ENCODE measurements at regions not wholly inside any gene's neighbourhood (a gene's known extent, or its start where the extent isn't known, plus 50 kb on each side); places are given as distances from the start of the nearest gene placed in this dataset.
"Not testable (repeated sequence)": the region's sequence is repeated elsewhere in the genome, so short reads cannot be mapped to it uniquely, and the experiment has no call there.

DNA sequence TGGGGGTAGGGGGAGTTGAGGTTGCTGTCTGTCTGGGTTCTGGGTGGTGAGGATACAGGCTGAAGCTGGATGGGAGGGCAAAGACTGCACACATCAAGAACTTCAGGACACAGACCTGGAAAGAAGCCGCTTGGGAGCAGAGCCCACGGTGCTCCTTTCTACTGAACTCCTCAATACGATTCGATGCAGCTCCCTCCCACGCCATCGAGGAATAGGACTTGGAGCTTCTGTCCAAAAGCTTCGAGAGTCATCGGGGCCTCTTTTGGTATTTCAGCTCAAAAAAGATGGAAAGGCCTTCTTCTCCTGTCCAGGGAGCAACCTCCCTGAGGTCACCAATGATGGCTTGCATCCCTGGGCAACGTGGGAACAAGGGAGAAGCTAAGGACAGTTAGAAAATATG lies 407.1 kb upstream of the MGMT start:
- DNase-seq (ENCODE audit: low read depth in 2 of 2), result no peak

- no peak for DNase-seq (ENCODE audit: low read depth in 2 of 2)
These were observed 403.8 kb upstream of the MGMT start for GRCh38 chr10:129063212-129063611.

DNA sequence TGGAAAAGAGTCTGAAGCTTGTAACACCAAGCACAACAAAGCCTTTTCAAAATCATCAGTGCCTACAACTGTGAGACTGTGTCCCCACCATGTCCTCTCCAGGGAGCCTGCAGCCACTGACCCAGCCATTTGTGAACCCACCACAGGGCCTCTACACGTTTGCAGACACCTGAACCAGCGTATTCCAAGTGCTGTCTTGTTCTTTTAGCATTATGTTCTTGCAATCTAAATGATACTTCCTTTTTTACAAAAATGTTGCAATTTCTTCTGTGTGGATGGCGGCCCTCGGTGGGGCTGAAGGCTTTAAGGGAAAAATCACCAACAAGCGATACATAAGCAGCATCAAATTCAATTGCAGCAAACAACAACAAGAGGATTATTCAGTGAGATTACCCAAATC lies 403.2 kb upstream of the MGMT start:
- no peak for DNase-seq (ENCODE audit: low read depth in 2 of 2)

GRCh38 chr10:129066529-129066928 lies 400.5 kb upstream of the MGMT start:
- not testable (repeated sequence) for DNase-seq (ENCODE audit: low read depth in 2 of 2)

DNA sequence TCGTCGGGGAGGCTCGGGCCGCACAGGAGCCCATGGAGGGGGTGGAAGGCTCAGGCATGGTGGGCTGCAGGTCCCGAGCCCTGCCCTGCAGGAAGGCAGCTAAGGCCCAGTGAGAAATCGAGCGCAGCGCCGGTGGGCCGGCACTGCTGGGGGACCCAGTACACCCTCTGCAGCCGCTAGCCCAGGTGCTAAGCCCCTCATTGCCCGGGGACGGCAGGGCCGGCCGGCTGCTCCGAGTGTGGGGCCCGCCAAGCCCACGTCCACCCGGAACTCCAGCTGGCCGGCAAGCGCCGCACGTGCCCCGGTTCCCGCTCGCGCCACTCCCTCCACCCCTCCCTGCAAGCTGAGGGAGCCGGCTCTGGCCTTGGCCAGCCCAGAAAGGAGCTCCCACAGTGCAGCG lies 395.6 kb upstream of the MGMT start:
- not testable (repeated sequence) for DNase-seq (ENCODE audit: low read depth in 2 of 2)

GRCh38 chr10:129074939-129075338 lies 392.1 kb upstream of the MGMT start:
- no peak for DNase-seq (ENCODE audit: low read depth in 2 of 2)

DNA sequence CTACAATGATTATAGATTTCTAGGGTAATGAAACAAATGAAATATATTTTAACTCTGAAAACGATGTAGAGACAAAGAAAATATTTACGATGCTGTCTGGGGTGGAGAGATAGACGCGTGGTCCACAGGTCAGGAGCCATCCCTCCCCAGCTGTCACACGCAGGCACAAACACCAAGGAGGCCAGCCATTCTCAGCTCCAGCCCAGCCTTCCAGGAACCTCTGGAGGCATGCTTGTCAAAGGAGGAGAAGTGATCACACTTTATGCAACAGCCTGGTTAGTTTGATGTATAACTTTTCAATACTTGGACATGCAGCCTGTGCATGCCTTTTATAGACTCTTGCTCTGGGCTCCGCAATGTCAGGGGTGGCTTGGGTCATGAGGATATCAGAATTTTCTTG lies 391.5 kb upstream of the MGMT start:
- DNase-seq (ENCODE audit: low read depth in 2 of 2), result no peak

GRCh38 chr10:129075927-129076326 lies 391.1 kb upstream of the MGMT start:
- no peak for DNase-seq (ENCODE audit: low read depth in 2 of 2)

DNA sequence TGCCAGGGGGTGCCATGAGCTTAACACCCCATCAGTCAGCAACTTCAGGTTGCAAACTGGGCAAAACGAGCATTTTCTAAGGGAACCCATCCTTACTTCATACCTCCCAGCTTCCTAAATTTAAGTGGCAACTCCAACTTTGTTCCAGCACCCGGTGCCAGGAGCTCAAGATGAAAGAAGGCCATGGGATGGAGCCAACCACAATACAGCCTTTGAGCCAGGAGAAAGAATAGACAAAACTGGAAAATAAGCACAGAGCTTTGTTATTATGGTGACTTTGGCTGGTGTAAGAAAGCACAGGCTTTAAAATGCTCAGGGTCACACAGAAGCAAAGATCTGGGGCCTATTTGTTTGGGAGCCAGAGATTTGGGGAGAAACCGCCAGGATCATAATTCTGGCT lies 388.7 kb upstream of the MGMT start:
- no peak for DNase-seq (ENCODE audit: low read depth in 2 of 2)

GRCh38 chr10:129078746-129079145 lies 388.3 kb upstream of the MGMT start:
- no peak for DNase-seq (ENCODE audit: low read depth in 2 of 2)

- no peak for DNase-seq (ENCODE audit: low read depth in 2 of 2)
These were observed 387.3 kb upstream of the MGMT start for GRCh38 chr10:129079705-129080104.

DNA sequence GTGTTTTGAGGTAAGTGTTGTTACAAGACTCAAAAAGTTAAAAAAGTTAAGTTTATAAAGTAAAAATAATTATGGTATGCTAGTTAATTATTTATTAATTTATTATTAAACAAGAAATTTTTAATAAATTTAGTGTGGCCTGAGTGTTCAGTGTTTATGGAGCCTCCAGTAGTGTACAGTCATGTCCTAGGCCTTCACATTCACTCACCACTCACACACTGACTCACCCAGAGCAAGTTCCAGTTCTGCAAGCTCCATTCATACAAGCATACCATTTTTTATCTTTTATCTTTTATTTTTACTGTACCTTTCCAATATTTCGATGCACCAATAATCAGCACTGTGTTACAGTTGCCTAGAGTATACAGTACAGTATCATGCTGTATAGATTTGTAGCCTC lies 381.2 kb upstream of the MGMT start:
- DNase-seq (ENCODE audit: low read depth in 2 of 2), result no peak

GRCh38 chr10:129089341-129089740 lies 377.7 kb upstream of the MGMT start:
- no peak for DNase-seq (ENCODE audit: low read depth in 2 of 2)

DNA sequence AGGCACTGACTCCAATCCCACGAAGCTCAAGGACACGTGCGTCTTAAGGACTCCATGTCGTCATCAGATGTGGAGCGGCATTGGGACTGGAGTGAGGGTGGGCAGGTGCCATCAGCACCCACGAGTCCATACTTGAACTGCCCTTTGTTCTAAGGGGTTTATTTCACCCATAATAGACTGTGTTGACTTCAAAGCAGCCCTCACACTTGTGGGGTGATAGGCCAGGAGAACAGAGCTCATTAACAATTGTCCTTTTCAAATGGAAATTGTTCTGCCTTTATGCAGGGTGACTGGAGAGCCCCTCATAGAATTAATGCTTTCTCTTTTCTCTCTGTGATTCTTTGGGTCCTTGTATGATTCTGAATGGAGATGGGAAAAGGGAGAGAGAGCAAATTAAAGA lies 376.9 kb upstream of the MGMT start:
- DNase-seq (ENCODE audit: low read depth in 2 of 2), result no peak

- DNase-seq (ENCODE audit: low read depth in 2 of 2), result no peak
These were observed 376.2 kb upstream of the MGMT start for GRCh38 chr10:129090618-129091366.

GRCh38 chr10:129093641-129094040 lies 373.4 kb upstream of the MGMT start:
- DNase-seq (ENCODE audit: low read depth in 2 of 2), result no peak

DNA sequence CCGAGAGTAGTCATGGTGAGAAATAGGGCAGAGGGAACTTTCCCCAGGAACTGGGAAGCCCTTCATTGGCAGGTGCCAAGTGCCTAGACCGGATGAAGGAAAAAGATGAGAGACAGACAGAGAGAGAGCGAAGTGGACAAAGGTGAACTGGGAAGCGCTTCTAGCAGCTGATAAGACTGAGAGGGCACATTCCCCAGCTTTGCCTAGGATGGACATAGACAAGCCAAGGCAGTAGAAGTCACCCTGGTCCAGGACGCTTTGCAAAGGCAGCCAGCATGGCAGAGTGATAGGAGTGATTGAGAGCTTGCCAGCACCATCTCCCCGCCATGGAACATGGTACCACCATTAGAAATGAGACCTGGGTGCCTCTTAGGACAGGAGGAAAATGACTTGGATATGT lies 372.8 kb upstream of the MGMT start:
- DNase-seq (ENCODE audit: low read depth in 2 of 2), result no peak

DNA sequence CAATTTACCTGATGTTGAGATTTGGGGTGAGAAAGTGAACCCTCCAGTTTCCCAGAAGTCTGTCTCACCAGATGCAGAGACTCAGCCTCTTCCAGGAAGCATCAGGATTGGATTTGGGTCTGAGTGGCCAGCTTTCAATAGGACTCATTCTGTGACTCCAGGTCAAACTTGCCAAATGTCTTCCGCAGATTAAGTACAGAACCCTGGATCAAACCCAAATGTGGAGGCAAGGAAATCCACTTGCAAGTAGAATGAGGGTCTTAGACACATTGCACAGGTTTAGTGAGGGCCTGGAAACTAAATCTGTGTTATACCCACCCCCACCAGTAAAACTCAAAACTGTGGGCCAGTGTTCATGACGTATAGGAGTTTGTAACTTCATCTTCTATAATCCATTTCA lies 372.2 kb upstream of the MGMT start:
- DNase-seq (ENCODE audit: low read depth in 2 of 2), result no peak

DNA sequence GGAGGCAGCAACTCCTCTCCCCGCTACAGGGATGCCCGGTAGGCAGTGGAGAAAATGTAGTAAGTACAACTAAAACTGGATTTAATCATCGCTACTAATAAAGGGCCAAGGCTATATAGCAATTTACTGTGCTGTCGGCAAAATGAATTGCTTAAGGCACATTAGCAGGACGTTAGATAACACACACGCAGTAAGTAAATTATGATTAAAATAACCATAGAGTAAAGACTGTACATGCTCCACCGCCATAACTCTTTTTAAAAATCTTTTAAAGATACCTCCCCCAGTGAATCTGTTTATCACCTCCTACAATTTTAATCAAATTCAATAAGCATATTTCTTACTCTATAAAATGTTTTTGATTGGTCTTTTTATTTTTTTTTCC lies 371.4 kb upstream of the MGMT start:
- DNase-seq (ENCODE audit: low read depth in 2 of 2), result no peak

DNA sequence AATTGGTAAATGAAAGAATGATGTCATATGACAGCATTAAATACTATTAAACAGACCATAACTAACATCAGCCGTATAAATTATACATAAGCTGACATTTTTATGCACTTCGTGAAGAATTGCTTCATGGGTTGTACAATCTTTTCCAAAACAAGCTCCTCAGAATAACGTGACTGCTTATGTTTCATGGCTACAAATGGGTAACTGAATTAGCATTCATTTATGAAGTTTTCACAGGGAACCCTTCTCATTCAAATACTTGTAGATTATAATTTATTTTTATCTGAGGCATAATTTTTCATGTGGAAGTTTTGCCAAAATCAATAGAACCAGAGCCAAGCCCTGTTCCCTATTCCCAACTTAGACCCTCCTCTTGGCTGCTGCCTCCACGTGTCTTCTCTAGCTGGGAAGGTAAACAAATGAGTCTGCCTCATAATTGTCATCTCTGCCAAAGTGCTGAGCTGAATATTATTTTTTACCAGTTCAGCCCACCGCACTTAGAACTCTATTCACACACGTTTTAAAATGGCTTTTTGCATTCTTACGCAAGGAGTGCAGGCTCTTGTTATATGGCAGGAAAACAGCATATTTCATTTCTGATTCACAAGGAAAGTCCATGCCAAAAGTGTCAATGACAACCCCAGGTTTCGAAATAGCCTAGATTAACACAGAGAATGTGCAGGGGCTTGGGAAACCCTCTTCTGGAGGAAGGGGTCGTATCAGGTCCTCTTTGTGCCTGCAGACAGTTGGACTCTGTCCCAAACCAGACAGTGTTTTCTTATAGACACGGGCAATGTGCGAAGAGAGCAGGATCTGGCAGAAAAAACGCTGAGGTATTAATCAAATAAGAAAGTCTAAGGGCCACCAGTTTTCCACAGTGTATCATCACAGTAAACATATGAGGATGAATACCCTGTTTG lies 370.7 kb upstream of the MGMT start:
- no peak for DNase-seq (ENCODE audit: low read depth in 2 of 2)

DNA sequence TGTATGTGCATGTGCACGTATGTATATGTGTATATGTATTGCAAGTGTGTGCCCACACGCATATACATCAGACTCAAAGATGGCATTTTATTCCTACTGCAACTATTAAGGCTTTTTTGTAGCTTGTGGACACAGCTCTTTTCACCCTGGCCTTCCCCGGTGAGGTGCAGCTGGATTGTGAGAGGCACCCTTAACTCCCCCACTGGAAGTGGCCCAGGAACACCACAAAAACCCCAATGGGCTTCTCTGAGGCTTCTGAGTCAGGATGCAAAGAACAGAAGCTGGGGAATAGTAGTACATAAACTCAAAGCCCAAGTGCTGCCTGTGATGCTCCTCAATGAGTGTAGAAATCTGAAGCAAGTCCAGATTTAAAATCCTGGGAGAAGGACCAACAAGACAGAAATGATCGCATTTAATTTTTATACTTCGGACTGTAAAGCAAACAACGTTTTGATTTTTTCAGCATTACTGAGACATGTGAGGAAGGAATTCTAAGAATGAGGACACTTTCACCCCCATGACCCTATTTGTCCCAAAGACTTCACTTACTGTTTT lies 369.2 kb upstream of the MGMT start:
- no peak for DNase-seq (ENCODE audit: low read depth in 2 of 2)

GRCh38 chr10:129098517-129098916 lies 368.5 kb upstream of the MGMT start:
- no peak for DNase-seq (ENCODE audit: low read depth in 2 of 2)

- no peak for DNase-seq (ENCODE audit: low read depth in 2 of 2)
These were observed 367.6 kb upstream of the MGMT start for GRCh38 chr10:129099486-129099885.
